Chondrocyte (in vitro differentiated cells): ENCODE measurements at regions not wholly inside any gene's neighbourhood (a gene's known extent, or its start where the extent isn't known, plus 50 kb on each side); places are given as distances from the start of the nearest gene placed in this dataset.

Experiments
- DNase-seq: peaks from one replicate; pipeline ENCODE4 v3.0.0; 2021; ENCODE audit warnings: mixed read lengths, low spot score
- H3K27ac Mint-ChIP-seq: one replicate; pipeline ENCODE4 v1.8.0; 2021; ENCODE audit warnings: mild to moderate bottlenecking, moderate library complexity, mixed read lengths; ENCODE audit not compliant: unreplicated experiment
- H3K27me3 Mint-ChIP-seq: 2 replicates; pipeline ENCODE4 v1.8.0; 2021; ENCODE audit warnings: low read depth, mixed read lengths
- H3K36me3 Mint-ChIP-seq: 2 replicates; pipeline ENCODE4 v1.8.0; 2021; ENCODE audit warnings: low read depth, mixed read lengths
- H3K4me1 Mint-ChIP-seq: 2 replicates; pipeline ENCODE4 v1.8.0; 2021; ENCODE audit warnings: low read depth, mild to moderate bottlenecking, mixed read lengths
- H3K4me3 Mint-ChIP-seq: one replicate; pipeline ENCODE4 v1.8.0; 2021; ENCODE audit warnings: mild to moderate bottlenecking, moderate library complexity, mixed read lengths; ENCODE audit not compliant: unreplicated experiment
- H3K9me3 Mint-ChIP-seq: 2 replicates; pipeline ENCODE4 v1.8.0; 2021; ENCODE audit warnings: low read depth, mixed read lengths
- TF ChIP-seq, protein P1 (sequence below): fragments of 200-600 bp; sonication (generic); IDR thresholded peaks from 2 replicates; pipeline ENCODE4 v1.5.0; 2021; ENCODE audit warnings: antibody characterized with exemption, mild to moderate bottlenecking, moderate library complexity

- no peak overlapping the region for H3K27ac Mint-ChIP-seq
- H3K4me1 Mint-ChIP-seq, result peaks cover 3% of the 10 kb centered on the region
- H3K36me3 Mint-ChIP-seq, result no peaks in the 10 kb centered on the region
- H3K4me3 Mint-ChIP-seq, result no peak overlapping the region
- TF ChIP-seq, protein P1, sequence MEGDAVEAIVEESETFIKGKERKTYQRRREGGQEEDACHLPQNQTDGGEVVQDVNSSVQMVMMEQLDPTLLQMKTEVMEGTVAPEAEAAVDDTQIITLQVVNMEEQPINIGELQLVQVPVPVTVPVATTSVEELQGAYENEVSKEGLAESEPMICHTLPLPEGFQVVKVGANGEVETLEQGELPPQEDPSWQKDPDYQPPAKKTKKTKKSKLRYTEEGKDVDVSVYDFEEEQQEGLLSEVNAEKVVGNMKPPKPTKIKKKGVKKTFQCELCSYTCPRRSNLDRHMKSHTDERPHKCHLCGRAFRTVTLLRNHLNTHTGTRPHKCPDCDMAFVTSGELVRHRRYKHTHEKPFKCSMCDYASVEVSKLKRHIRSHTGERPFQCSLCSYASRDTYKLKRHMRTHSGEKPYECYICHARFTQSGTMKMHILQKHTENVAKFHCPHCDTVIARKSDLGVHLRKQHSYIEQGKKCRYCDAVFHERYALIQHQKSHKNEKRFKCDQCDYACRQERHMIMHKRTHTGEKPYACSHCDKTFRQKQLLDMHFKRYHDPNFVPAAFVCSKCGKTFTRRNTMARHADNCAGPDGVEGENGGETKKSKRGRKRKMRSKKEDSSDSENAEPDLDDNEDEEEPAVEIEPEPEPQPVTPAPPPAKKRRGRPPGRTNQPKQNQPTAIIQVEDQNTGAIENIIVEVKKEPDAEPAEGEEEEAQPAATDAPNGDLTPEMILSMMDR, result no peak
- no peak for DNase-seq
- no peaks in the 10 kb centered on the region for H3K9me3 Mint-ChIP-seq
- peaks cover 1% of the 10 kb centered on the region for H3K27me3 Mint-ChIP-seq
Measured at GRCh38 chr3:24838533-24838932, 343.9 kb upstream of the THRB start.

GRCh38 chr3:24843955-24844354 is 349.3 kb upstream of the THRB start:
- Mint-ChIP-seq H3K27ac (no peak overlapping the region), H3K9me3 (no peaks in the 10 kb centered on the region), H3K4me1 (no peaks in the 10 kb centered on the region), H3K36me3 (no peaks in the 10 kb centered on the region), H3K4me3 (no peak overlapping the region), H3K27me3 (peaks cover 1% of the 10 kb centered on the region)
- DNase-seq, result no peak
- TF ChIP-seq, protein P1, result no peak

DNA sequence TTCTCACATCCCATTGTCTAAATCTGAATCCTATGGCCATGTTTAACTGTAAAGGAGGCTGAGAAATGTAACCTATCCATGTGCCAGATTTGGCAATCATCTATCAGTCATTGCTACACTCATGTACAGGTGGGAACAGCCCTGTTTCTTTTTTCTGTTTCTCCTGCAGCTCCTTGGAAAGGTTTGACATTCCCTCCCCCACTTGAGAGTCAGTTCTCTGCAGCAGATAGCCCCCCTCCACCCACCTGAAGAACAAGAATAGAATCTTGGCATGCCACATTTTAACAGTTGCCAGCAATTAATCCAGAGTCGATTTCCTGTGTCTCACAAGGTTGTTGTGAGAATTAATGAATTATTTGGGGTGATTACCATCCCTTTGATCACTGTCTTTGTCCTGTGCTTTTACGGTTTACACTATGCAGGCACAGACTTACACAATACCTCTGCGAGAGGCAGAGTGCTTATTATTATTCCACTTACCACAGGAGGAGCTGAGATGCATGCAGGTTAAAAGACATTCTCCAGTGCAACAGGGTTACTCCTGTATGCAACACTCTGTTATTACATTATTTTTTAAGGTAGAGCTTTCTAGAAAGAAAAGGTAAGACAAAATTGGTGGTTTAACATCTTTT is 351.0 kb upstream of the THRB start:
- H3K4me3 Mint-ChIP-seq, result no peak overlapping the region
- TF ChIP-seq, protein P1, result no peak
- no peaks in the 10 kb centered on the region for H3K9me3 Mint-ChIP-seq
- H3K27ac Mint-ChIP-seq, result no peak overlapping the region
- DNase-seq, result no peak
- no peaks in the 10 kb centered on the region for H3K36me3 Mint-ChIP-seq
- no peaks in the 10 kb centered on the region for H3K4me1 Mint-ChIP-seq
- H3K27me3 Mint-ChIP-seq, result peaks cover 1% of the 10 kb centered on the region

DNA sequence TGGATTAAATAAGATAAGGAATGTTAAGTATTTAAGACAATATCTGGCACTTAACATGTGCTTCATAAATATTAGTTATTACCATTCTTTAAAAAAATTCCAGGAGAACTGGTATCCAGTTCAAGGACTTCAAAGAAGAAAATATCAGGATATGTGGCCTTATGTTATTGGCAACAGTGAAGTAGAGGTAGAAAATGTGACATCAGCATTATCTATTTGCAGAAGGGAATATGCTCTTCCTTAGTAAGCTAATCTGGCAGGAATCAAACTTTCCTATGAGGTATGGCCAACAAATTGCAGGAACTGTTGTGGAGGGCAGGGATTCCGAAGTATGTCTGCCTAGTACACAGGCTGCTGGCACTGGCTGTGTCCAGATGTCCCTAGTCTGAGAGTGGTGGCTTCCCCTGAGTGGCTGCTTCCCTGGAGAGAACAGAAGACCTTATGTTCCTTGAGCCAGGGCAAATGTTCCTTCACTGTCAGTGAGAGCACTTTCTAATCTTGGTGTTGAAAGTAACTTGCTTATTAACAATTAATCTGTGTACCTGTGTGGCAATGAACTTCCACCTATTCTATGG is 351.7 kb upstream of the THRB start:
- Mint-ChIP-seq H3K4me3 (no peak overlapping the region), H3K36me3 (no peaks in the 10 kb centered on the region), H3K27ac (no peak overlapping the region), H3K4me1 (no peaks in the 10 kb centered on the region), H3K27me3 (peaks cover 1% of the 10 kb centered on the region), H3K9me3 (no peaks in the 10 kb centered on the region)
- TF ChIP-seq, protein P1, result no peak
- no peak for DNase-seq

GRCh38 chr3:24850245-24850644 is 355.6 kb upstream of the THRB start:
- Mint-ChIP-seq H3K27ac (no peak overlapping the region), H3K27me3 (no peaks in the 10 kb centered on the region), H3K4me1 (peaks cover 6% of the 10 kb centered on the region), H3K4me3 (no peak overlapping the region), H3K36me3 (no peaks in the 10 kb centered on the region), H3K9me3 (no peaks in the 10 kb centered on the region)
- no peak for DNase-seq
- TF ChIP-seq, protein P1, result no peak
